ENCODE measurements at regions not wholly inside any gene's neighbourhood (a gene's known extent, or its start where the extent isn't known, plus 50 kb on each side); places are given as distances from the start of the nearest gene placed in this dataset.

DNA sequence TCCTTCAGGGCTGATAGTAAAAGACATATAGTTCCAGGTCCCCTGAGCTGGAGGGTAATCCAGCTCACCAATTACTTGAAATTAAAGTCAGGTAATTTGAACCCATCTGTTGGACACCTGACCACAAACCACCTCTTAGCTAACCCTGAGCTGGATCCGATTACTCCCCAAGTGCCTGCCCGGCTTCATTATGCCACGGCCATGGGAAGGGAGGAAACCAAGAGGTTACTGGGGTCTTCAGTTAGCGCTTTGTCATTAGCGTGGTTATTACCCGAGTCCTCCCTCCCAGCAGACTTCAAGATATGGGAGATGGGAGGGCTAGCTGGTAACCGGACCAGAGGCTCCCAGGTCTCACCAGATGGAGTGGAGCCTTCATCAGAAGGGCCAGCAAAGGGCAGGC is 1071.4 kb downstream of the BCL11B start:
- H3K36me3 Mint-ChIP-seq (ENCODE audit: low read depth), result no peaks in the 10 kb centered on the region
- H3K9me3 Mint-ChIP-seq, result peaks cover 3% of the 10 kb centered on the region
- H3K27me3 Mint-ChIP-seq (ENCODE audit: low read depth, poor library complexity), result peaks cover 24% of the 10 kb centered on the region
- no peak for TF ChIP-seq CTCF (IDR thresholded peaks at IDR 0.05)
- H3K4me1 Mint-ChIP-seq, result peaks cover 75% of the 10 kb centered on the region
- H3K4me3 Mint-ChIP-seq, result no peak overlapping the region
- peak; percentile 34 for DNase-seq
- no peak overlapping the region for H3K27ac Mint-ChIP-seq

GRCh38 chr14:98203421-98203820 is 1068.6 kb downstream of the BCL11B start:
- Mint-ChIP-seq H3K27me3 (ENCODE audit: low read depth, poor library complexity) (peaks cover 21% of the 10 kb centered on the region), H3K4me3 (no peak overlapping the region), H3K9me3 (peaks cover 3% of the 10 kb centered on the region), H3K36me3 (ENCODE audit: low read depth) (no peaks in the 10 kb centered on the region), H3K4me1 (peaks cover 52% of the 10 kb centered on the region), H3K27ac (no peak overlapping the region)
- no peak for DNase-seq
- no peak for TF ChIP-seq CTCF (IDR thresholded peaks at IDR 0.05)

GRCh38 chr14:98204139-98204538 is 1067.9 kb downstream of the BCL11B start:
- peaks cover 47% of the 10 kb centered on the region for H3K4me1 Mint-ChIP-seq
- H3K36me3 Mint-ChIP-seq (ENCODE audit: low read depth), result no peaks in the 10 kb centered on the region
- peaks cover 3% of the 10 kb centered on the region for H3K9me3 Mint-ChIP-seq
- H3K27me3 Mint-ChIP-seq (ENCODE audit: low read depth, poor library complexity), result peaks cover 16% of the 10 kb centered on the region
- H3K4me3 Mint-ChIP-seq, result no peak overlapping the region
- no peak for TF ChIP-seq CTCF (IDR thresholded peaks at IDR 0.05)
- DNase-seq, result no peak
- no peak overlapping the region for H3K27ac Mint-ChIP-seq

- Mint-ChIP-seq H3K4me1 (peaks cover 27% of the 10 kb centered on the region), H3K27ac (no peak overlapping the region), H3K27me3 (ENCODE audit: low read depth, poor library complexity) (peaks cover 20% of the 10 kb centered on the region), H3K9me3 (peaks cover 1% of the 10 kb centered on the region), H3K4me3 (no peak overlapping the region), H3K36me3 (ENCODE audit: low read depth) (no peaks in the 10 kb centered on the region)
- TF ChIP-seq CTCF (IDR thresholded peaks at IDR 0.05), result no peak
- DNase-seq, result no peak
Measured at GRCh38 chr14:98207415-98207814, 1064.6 kb downstream of the BCL11B start.

DNA sequence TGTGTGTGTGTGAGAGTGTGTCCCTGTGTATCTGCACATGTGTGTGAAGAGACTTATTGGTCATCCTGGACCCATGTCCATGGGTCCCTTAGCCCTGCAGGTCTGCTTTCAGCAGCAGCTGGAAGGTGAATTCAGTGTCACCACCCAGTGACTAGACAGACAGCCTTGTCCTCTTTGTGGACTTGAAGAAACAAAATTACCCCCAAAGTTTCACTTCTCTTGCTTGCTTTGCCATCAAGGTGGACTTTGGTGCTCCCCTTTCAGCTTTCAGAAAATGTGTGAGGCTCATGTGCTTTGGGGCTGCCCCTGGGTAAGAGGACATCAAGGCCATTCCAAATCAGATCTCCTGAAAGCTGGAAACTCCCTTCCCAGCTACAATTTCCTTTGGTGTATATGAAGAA is 1063.8 kb downstream of the BCL11B start:
- Mint-ChIP-seq H3K27ac (no peak overlapping the region), H3K4me1 (peaks cover 23% of the 10 kb centered on the region), H3K9me3 (no peaks in the 10 kb centered on the region), H3K36me3 (ENCODE audit: low read depth) (no peaks in the 10 kb centered on the region), H3K4me3 (no peak overlapping the region), H3K27me3 (ENCODE audit: low read depth, poor library complexity) (peaks cover 20% of the 10 kb centered on the region)
- DNase-seq, result no peak
- TF ChIP-seq CTCF (IDR thresholded peaks at IDR 0.05), result no peak

- DNase-seq, result no peak
- Mint-ChIP-seq H3K27ac (no peak overlapping the region), H3K9me3 (no peaks in the 10 kb centered on the region), H3K4me1 (peaks cover 15% of the 10 kb centered on the region), H3K4me3 (no peak overlapping the region), H3K36me3 (ENCODE audit: low read depth) (no peaks in the 10 kb centered on the region), H3K27me3 (ENCODE audit: low read depth, poor library complexity) (peaks cover 21% of the 10 kb centered on the region)
- TF ChIP-seq CTCF (IDR thresholded peaks at IDR 0.05), result no peak
Measured at GRCh38 chr14:98208943-98209342, 1063.1 kb downstream of the BCL11B start.

All from nephron progenitor cell (in vitro differentiated cells).